SK-N-SH (cell line): ENCODE measurements at regions not wholly inside any gene's neighbourhood (a gene's known extent, or its start where the extent isn't known, plus 50 kb on each side); places are given as distances from the start of the nearest gene placed in this dataset.

Experiments
- CTCF ChIP-seq: fragments of 200-600 bp; sonication (generic); IDR thresholded peaks from 2 replicates; pipeline ENCODE4 v1.6.1; 2017; ENCODE audit warnings: antibody characterized with exemption, mild to moderate bottlenecking, moderate library complexity
- EP300 ChIP-seq, 2 experiments: IDR thresholded peaks; 2 replicates each; pipeline versions ENCODE4 v1.4.0 to v1.6.1; 2012; ENCODE audit warnings: borderline replicate concordance in 1 of 2, low read depth in 1 of 2, low read length in 1 of 2
- GABPA ChIP-seq: IDR thresholded peaks from 2 replicates; pipeline ENCODE4 v1.4.0; 2012; ENCODE audit warnings: low read depth, mild to moderate bottlenecking
- JUND ChIP-seq: IDR thresholded peaks from 2 replicates; pipeline ENCODE4 v1.4.0; 2012
- MAX ChIP-seq: IDR thresholded peaks from 2 replicates; pipeline ENCODE4 v1.4.0; 2012; ENCODE audit warnings: low read depth
- MXI1 ChIP-seq: IDR thresholded peaks from 2 replicates; pipeline ENCODE4 v1.6.1; 2012; ENCODE audit warnings: mild to moderate bottlenecking, low read depth, low read length, improper control_type of control experiment
- NRF1 ChIP-seq: IDR thresholded peaks from 2 replicates; pipeline ENCODE4 v1.6.1; 2012; ENCODE audit warnings: low read depth, mild to moderate bottlenecking, low read length

- TF ChIP-seq CTCF (no peak), MAX (no peak), GABPA (no peak), JUND (no peak), NRF1 (no peak), MXI1 (no peak), EP300 (IDR thresholded peaks at IDR 0.05; ENCODE audit: borderline replicate concordance in 1 of 2, low read depth in 1 of 2, low read length in 1 of 2) (no peak)
Measured at GRCh38 chr6:122140031-122140430, 259.4 kb upstream of the HSF2 start.
